GM12872 (cell line): ENCODE measurements at regions not wholly inside any gene's neighbourhood (a gene's known extent, or its start where the extent isn't known, plus 50 kb on each side); places are given as distances from the start of the nearest gene placed in this dataset.

ENCODE experiments used
- CTCF ChIP-seq: IDR thresholded peaks from 3 replicates; pipeline ENCODE4 v1.5.1; 2011; ENCODE audit warnings: low read depth, mild to moderate bottlenecking, low read length, moderate library complexity; ENCODE audit not compliant: insufficient read depth

DNA sequence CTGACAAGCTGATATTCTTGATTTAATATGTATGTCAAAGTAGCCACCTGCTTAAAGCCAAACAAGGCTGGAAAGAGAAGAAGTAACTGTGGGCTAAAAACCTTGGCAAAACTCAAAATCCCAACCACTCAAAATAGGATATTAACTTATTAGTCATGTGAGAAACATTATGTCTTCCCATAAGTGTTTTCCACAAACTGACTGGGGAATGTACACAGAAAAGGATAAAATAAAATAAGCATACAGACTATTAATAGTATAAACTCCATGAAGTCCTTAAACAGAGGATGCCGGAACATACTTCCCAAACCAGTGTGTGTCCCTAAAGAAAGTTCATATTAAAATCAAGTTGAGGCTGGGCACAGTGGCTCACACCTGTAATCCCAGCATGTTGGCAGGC, 263.7 kb upstream of the THBS1 start:
- TF ChIP-seq CTCF, result no peak

GRCh38 chr15:39318231-39318630, 262.6 kb upstream of the THBS1 start:
- TF ChIP-seq CTCF, result no peak

DNA sequence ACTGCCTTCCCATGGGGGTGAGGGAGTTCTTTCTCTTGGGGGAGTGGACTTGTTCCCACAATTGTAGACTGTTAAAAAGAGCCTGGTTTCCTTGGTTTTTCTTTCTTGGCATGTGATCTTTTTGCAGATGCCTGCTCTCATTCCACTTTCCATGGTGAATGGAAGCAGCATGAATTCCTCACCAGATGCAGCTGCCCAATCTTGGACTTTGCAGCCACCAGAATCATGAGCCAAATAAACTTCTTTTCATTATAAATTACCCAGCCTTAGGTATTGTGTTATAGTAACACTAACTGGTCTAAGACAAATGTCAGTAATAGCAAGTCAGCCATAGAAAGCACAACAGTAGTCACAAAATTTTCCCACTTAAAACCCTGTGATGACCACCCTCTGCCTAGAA, 260.5 kb upstream of the THBS1 start:
- TF ChIP-seq CTCF, result no peak

DNA sequence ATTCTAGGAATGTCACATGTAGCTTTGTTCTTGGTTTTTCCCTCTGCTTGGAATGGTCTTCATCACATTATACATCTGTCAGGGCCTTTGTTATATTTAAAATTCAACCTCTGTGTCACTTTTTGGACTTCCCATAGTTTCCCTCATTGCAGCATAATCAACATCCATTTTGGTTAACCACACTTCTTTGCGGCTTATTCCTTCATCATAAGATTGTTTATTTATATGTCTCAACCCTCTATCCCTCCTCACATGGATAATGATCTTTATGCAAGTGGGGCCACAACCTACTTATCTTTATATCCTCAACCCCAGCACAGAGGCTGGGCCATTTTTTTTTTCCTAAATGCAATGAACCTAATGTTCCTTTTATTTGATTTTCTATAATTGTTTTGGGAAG, 260.0 kb upstream of the THBS1 start:
- no peak for TF ChIP-seq CTCF

GRCh38 chr15:39321977-39322376, 258.9 kb upstream of the THBS1 start:
- no peak for TF ChIP-seq CTCF

- no peak for TF ChIP-seq CTCF
Observed at GRCh38 chr15:39323157-39323556, 257.7 kb upstream of the THBS1 start.

- no peak for TF ChIP-seq CTCF
Observed at GRCh38 chr15:39323706-39324105, 257.2 kb upstream of the THBS1 start.
